HCT116 (cell line): ENCODE measurements at regions not wholly inside any gene's neighbourhood (a gene's known extent, or its start where the extent isn't known, plus 50 kb on each side); places are given as distances from the start of the nearest gene placed in this dataset.

Source experiments
- ATAC-seq: fragments of 200-7000 bp; cut with Tn5 transposase; 2 replicates; pipeline ENCODE4 v1.9.1; 2020; ENCODE audit warnings: mild to moderate bottlenecking, moderate library complexity
- BruUV-seq: library from RNA; stranded (reverse); fragments of 400-500 nt; replicated peaks from 2 replicates; lab custom pipeline; 2021; lab: Mats Ljungman, UMichigan
- CTCF ChIA-PET: fragments of 300-600 bp; sonication (Branson Sonifier 250); formaldehyde crosslinking; loops from one replicate; lab custom pipeline; 2021; ENCODE audit warnings: antibody characterized with exemption; lab: Charles Lee
- POLR2A ChIA-PET: fragments of 300-600, 350-600 bp; sonication (Branson Sonifier 250); formaldehyde crosslinking; loops from one replicate; lab custom pipeline; 2021; ENCODE audit warnings: antibody characterized with exemption; lab: Charles Lee
- RAD21 ChIA-PET, 2 experiments: fragments of 300-600 bp; sonication (Branson Sonifier 250); formaldehyde crosslinking; loops; one replicate each; lab custom pipeline; 2023; ENCODE audit warnings: low total read pairs in 2 of 2; ENCODE audit not compliant: uncharacterized antibody in 2 of 2, unreplicated experiment in 2 of 2, low non-redundant PET in 1 of 2; lab: Charles Lee
- DNase-seq: peaks from one replicate; pipeline ENCODE4 v3.0.0-alpha.2; 2010; ENCODE audit warnings: low read depth, low spot score
- H2AFZ ChIP-seq: fragments of 200-600 bp; shearing (Covaris generic), sonication (generic); 2 replicates; pipeline ENCODE4 v1.6.1; 2017; ENCODE audit warnings: low read depth, mixed run types, mixed read lengths, antibody characterized with exemption, low read length; ENCODE audit not compliant: poor library complexity, severe bottlenecking
- H3K27ac ChIP-seq: 2 replicates; pipeline ENCODE4 v1.5.1; 2012; ENCODE audit warnings: low read depth, low read length
- H3K27me3 ChIP-seq: fragments of 200-600 bp; sonication (generic); 2 replicates; pipeline ENCODE4 v1.6.1; 2016; ENCODE audit warnings: mixed run types, low read length, mixed read lengths; ENCODE audit not compliant: insufficient read depth
- H3K36me3 ChIP-seq, 2 experiments: fragments of 200-500 bp in 1 of 2; fragments of 200-600 bp in 1 of 2; sonication (Bioruptor generic) in 1 of 2; sonication (generic) in 1 of 2; 2 replicates each; pipeline versions ENCODE4 v1.5.1 to v1.6.1; 2014 to 2016; ENCODE audit warnings: low read length in 2 of 2, inconsistent platforms in 1 of 2, mixed read lengths in 1 of 2, mixed run types in 1 of 2; ENCODE audit not compliant: insufficient read depth in 2 of 2, control insufficient read depth in 1 of 2
- H3K4me1 ChIP-seq, 2 experiments: fragments of 200-600 bp in 1 of 2; sonication (generic) in 1 of 2; 2 replicates each; pipeline versions ENCODE4 v1.5.1 to v1.6.1; 2012 to 2017; ENCODE audit warnings: low read length in 2 of 2, inconsistent platforms in 1 of 2, mild to moderate bottlenecking in 1 of 2, mixed read lengths in 1 of 2, mixed run types in 1 of 2, moderate library complexity in 1 of 2; ENCODE audit not compliant: insufficient read depth in 2 of 2, control insufficient read depth in 1 of 2
- H3K4me2 ChIP-seq: fragments of 200-600 bp; sonication (generic); 2 replicates; pipeline ENCODE4 v1.6.1; 2017; ENCODE audit warnings: mixed run types, low read length, mixed read lengths
- H3K4me3 ChIP-seq, 2 experiments: fragments of 200-600 bp in 1 of 2; sonication (generic) in 1 of 2; replicated peaks in 1 of 2; 2 replicates each; pipeline ENCODE4 v1.5.1; 2011 to 2016; ENCODE audit warnings: low read length in 2 of 2, control low read depth in 1 of 2, low read depth in 1 of 2, mild to moderate bottlenecking in 1 of 2, mixed read lengths in 1 of 2, mixed run types in 1 of 2
- H3K79me2 ChIP-seq: fragments of 200-600 bp; sonication (generic); 2 replicates; pipeline ENCODE4 v1.6.1; 2017; ENCODE audit warnings: mild to moderate bottlenecking, mixed run types, low read length, moderate library complexity, mixed read lengths; ENCODE audit not compliant: insufficient read depth
- H3K9ac ChIP-seq: fragments of 200-600 bp; sonication (generic); 2 replicates; pipeline ENCODE4 v1.6.1; 2016; ENCODE audit warnings: low read length, mixed read lengths
- H3K9me2 ChIP-seq: fragments of 200-600 bp; sonication (generic), shearing (Covaris generic); 2 replicates; pipeline ENCODE4 v1.6.1; 2017; ENCODE audit warnings: mixed run types, mild to moderate bottlenecking, moderate library complexity; ENCODE audit not compliant: insufficient read depth
- H3K9me3 ChIP-seq, 2 experiments: fragments of 200-500 bp in 1 of 2; fragments of 200-600 bp in 1 of 2; sonication (Bioruptor generic) in 1 of 2; sonication (generic) in 1 of 2; 2 replicates each; pipeline ENCODE4 v1.6.1; 2014 to 2017; ENCODE audit warnings: low read length in 2 of 2, mixed read lengths in 2 of 2, inconsistent platforms in 1 of 2, low read depth in 1 of 2, mild to moderate bottlenecking in 1 of 2, mixed run types in 1 of 2, moderate library complexity in 1 of 2; ENCODE audit not compliant: control insufficient read depth in 1 of 2, insufficient read depth in 1 of 2
- H4K20me1 ChIP-seq: fragments of 200-600 bp; sonication (generic), shearing (Covaris generic); 2 replicates; pipeline ENCODE4 v1.6.1; 2017; ENCODE audit warnings: mixed run types, mild to moderate bottlenecking, moderate library complexity; ENCODE audit not compliant: insufficient read depth
- CBX3 ChIP-seq: IDR thresholded peaks from 2 replicates; pipeline ENCODE4 v1.6.1; 2012; ENCODE audit warnings: low read depth
- CEBPB ChIP-seq: IDR thresholded peaks from 2 replicates; pipeline ENCODE4 v1.6.1; 2012; ENCODE audit warnings: low read depth
- ELF1 ChIP-seq: IDR thresholded peaks from 2 replicates; pipeline ENCODE4 v1.6.1; 2012; ENCODE audit warnings: low read depth, borderline replicate concordance
- EZH2 ChIP-seq: fragments of 200-600 bp; sonication (generic); IDR thresholded peaks from 2 replicates; pipeline ENCODE4 v1.6.1; 2017; ENCODE audit warnings: antibody characterized with exemption, mixed run types
- EZH2phosphoT487 ChIP-seq: fragments of 200-600 bp; IDR thresholded peaks from 2 replicates; pipeline ENCODE4 v1.6.1; 2018; ENCODE audit warnings: antibody characterized with exemption, borderline replicate concordance
- FOSL1 ChIP-seq: IDR thresholded peaks from 2 replicates; pipeline ENCODE4 v1.6.1; 2012; ENCODE audit warnings: low read depth
- MAX ChIP-seq: IDR thresholded peaks from 2 replicates; pipeline ENCODE4 v1.6.1; 2012
- POLR2A ChIP-seq: IDR thresholded peaks from 2 replicates; pipeline ENCODE4 v1.7.0; 2011; ENCODE audit warnings: borderline replicate concordance; ENCODE audit not compliant: insufficient read depth, insufficient read length; ENCODE audit errors: extremely low read depth
- POLR2AphosphoS5 ChIP-seq: IDR thresholded peaks from 2 replicates; pipeline ENCODE4 v1.6.1; 2011; ENCODE audit warnings: mild to moderate bottlenecking, low read depth, low read length, moderate library complexity
- RAD21 ChIP-seq: IDR thresholded peaks from 2 replicates; pipeline ENCODE4 v1.6.1; 2012; ENCODE audit warnings: low read depth, mild to moderate bottlenecking
- SIN3A ChIP-seq: IDR thresholded peaks from 2 replicates; pipeline ENCODE4 v1.6.1; 2012; ENCODE audit warnings: low read depth
- SP1 ChIP-seq: IDR thresholded peaks from 2 replicates; pipeline ENCODE4 v1.6.1; 2012; ENCODE audit warnings: low read depth
- SRF ChIP-seq: IDR thresholded peaks from 2 replicates; pipeline ENCODE4 v1.6.1; 2012; ENCODE audit warnings: low read depth
- TCF7L2 ChIP-seq: IDR thresholded peaks from 2 replicates; pipeline ENCODE4 v1.7.0; 2011; ENCODE audit warnings: borderline replicate concordance, inconsistent platforms; ENCODE audit not compliant: insufficient read depth, insufficient read length; ENCODE audit errors: extremely low read depth
- ZBTB33 ChIP-seq: IDR thresholded peaks from 2 replicates; pipeline ENCODE4 v1.6.1; 2011; ENCODE audit warnings: mild to moderate bottlenecking, low read length, moderate library complexity; ENCODE audit not compliant: insufficient replicate concordance; ENCODE audit errors: extremely low read depth
- ZFX ChIP-seq: fragments of 450-650 bp; IDR thresholded peaks from 2 replicates; pipeline ENCODE4 v1.6.1; 2017
- ZNF274 ChIP-seq: fragments of 200-500 bp; sonication (Bioruptor generic); IDR thresholded peaks from 2 replicates; pipeline ENCODE4 v1.6.1; 2014; ENCODE audit warnings: mild to moderate bottlenecking, low read depth, low read length, inconsistent platforms
- intact Hi-C: fragments of 100-400 bp; cut with micrococcal nuclease; formaldehyde crosslinking; loops from 2 replicates; pipeline ENCODE4 v1.10.0; 2022
- TF ChIP-seq, protein P1 (sequence below): IDR thresholded peaks from 2 replicates; pipeline ENCODE4 v1.6.1; 2012; ENCODE audit warnings: low read depth
- TF ChIP-seq, protein P2 (sequence below), 3 experiments: fragments of 200-600 bp in 1 of 3; sonication (generic) in 1 of 3; IDR thresholded peaks in 2 of 3; conservative IDR thresholded peaks in 1 of 3; 2 replicates each; pipeline ENCODE4 v1.5.1; 2012 to 2017; ENCODE audit warnings: low read depth in 2 of 3, low read length in 2 of 3, antibody characterized with exemption in 1 of 3, borderline replicate concordance in 1 of 3, control low read depth in 1 of 3, mild to moderate bottlenecking in 1 of 3, mixed read lengths in 1 of 3, mixed run types in 1 of 3, moderate library complexity in 1 of 3; ENCODE audit not compliant: insufficient read depth in 1 of 3
- TF ChIP-seq, protein P3 (sequence below): IDR thresholded peaks from 2 replicates; pipeline ENCODE4 v1.6.1; 2012

DNA sequence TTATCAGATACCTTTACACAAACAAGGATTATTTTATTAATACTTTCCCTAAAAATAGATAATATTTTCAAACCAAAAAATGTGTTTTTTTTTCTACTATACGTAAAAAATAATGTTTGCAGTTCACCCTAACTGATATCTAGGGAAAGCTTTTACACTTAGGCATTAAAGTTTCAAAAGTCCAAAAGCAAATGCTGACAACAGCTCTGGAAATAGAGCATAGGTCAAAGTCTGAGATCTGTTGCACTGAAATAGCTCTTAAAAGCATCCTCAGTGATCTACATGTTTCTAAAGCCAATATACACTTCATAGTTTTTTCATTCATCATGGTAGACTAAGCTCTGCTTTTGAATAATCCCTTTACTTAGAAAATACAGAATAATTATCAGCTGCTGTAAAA is 222.8 kb downstream of the TRAM1L1 start:
- Histone ChIP-seq H3K4me3 (no peak overlapping the region), H4K20me1 (no peaks in the 10 kb centered on the region), H3K4me2 (no peak overlapping the region), H3K9ac (no peak overlapping the region), H3K9me3 (no peaks in the 10 kb centered on the region), H3K27me3 (no peaks in the 10 kb centered on the region), H3K9me2 (no peaks in the 10 kb centered on the region), H3K27ac (no peak overlapping the region), H3K79me2 (no peaks in the 10 kb centered on the region), H3K36me3 (no peaks in the 10 kb centered on the region), H3K4me1 (no peaks in the 10 kb centered on the region), H2AFZ (no peak overlapping the region)
- ATAC-seq (no peak), DNase-seq (no peak)
- CTCF ChIA-PET: no interaction called here
- TF ChIP-seq, protein P1, sequence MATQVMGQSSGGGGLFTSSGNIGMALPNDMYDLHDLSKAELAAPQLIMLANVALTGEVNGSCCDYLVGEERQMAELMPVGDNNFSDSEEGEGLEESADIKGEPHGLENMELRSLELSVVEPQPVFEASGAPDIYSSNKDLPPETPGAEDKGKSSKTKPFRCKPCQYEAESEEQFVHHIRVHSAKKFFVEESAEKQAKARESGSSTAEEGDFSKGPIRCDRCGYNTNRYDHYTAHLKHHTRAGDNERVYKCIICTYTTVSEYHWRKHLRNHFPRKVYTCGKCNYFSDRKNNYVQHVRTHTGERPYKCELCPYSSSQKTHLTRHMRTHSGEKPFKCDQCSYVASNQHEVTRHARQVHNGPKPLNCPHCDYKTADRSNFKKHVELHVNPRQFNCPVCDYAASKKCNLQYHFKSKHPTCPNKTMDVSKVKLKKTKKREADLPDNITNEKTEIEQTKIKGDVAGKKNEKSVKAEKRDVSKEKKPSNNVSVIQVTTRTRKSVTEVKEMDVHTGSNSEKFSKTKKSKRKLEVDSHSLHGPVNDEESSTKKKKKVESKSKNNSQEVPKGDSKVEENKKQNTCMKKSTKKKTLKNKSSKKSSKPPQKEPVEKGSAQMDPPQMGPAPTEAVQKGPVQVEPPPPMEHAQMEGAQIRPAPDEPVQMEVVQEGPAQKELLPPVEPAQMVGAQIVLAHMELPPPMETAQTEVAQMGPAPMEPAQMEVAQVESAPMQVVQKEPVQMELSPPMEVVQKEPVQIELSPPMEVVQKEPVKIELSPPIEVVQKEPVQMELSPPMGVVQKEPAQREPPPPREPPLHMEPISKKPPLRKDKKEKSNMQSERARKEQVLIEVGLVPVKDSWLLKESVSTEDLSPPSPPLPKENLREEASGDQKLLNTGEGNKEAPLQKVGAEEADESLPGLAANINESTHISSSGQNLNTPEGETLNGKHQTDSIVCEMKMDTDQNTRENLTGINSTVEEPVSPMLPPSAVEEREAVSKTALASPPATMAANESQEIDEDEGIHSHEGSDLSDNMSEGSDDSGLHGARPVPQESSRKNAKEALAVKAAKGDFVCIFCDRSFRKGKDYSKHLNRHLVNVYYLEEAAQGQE: no peak
- TF ChIP-seq FOSL1 (no peak), ELF1 (no peak), CEBPB (no peak), SRF (no peak), ZBTB33 (no peak), SP1 (no peak), EZH2 (no peak), MAX (no peak), SIN3A (no peak), CBX3 (no peak), POLR2AphosphoS5 (no peak), ZNF274 (no peak), ZFX (no peak), TCF7L2 (no peak), POLR2A (no peak), RAD21 (no peak), EZH2phosphoT487 (no peak)
- TF ChIP-seq, protein P2, sequence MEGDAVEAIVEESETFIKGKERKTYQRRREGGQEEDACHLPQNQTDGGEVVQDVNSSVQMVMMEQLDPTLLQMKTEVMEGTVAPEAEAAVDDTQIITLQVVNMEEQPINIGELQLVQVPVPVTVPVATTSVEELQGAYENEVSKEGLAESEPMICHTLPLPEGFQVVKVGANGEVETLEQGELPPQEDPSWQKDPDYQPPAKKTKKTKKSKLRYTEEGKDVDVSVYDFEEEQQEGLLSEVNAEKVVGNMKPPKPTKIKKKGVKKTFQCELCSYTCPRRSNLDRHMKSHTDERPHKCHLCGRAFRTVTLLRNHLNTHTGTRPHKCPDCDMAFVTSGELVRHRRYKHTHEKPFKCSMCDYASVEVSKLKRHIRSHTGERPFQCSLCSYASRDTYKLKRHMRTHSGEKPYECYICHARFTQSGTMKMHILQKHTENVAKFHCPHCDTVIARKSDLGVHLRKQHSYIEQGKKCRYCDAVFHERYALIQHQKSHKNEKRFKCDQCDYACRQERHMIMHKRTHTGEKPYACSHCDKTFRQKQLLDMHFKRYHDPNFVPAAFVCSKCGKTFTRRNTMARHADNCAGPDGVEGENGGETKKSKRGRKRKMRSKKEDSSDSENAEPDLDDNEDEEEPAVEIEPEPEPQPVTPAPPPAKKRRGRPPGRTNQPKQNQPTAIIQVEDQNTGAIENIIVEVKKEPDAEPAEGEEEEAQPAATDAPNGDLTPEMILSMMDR (IDR thresholded peaks at IDR 0.05 in 2 of 3, conservative IDR thresholded peaks at IDR 0.05 in 1 of 3; ENCODE audit: borderline replicate concordance in 1 of 3, insufficient read depth in 1 of 3, low read depth in 2 of 3, low read length in 2 of 3): no peak
- TF ChIP-seq, protein P3, sequence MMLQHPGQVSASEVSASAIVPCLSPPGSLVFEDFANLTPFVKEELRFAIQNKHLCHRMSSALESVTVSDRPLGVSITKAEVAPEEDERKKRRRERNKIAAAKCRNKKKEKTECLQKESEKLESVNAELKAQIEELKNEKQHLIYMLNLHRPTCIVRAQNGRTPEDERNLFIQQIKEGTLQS: no peak
- RAD21 ChIA-PET: no interaction called here
- BruUV-seq: no TSS peak
- POLR2A ChIA-PET: no interaction called here
- intact Hi-C loops: no loop called here
